DMS79 treated with DMSO at 0.1 percent for 48 hours (cell line): ENCODE measurements at regions not wholly inside any gene's neighbourhood (a gene's known extent, or its start where the extent isn't known, plus 50 kb on each side); places are given as distances from the start of the nearest gene placed in this dataset.

Source experiments
- DNase-seq: peaks from one replicate; lab custom pipeline; 2025; lab: John Stamatoyannopoulos, UW

GRCh38 chr4:57243076-57243475 lies 132.9 kb upstream of the IGFBP7 start:
- no peak for DNase-seq

GRCh38 chr4:57234252-57234775 lies 124.1 kb upstream of the IGFBP7 start:
- DNase-seq, result no peak

GRCh38 chr4:57233386-57233785 lies 123.2 kb upstream of the IGFBP7 start:
- DNase-seq, result no peak

- DNase-seq, result no peak
Measured at GRCh38 chr4:57231781-57232180, 121.6 kb upstream of the IGFBP7 start.

- no peak for DNase-seq
Measured at GRCh38 chr4:57220734-57221133, 110.5 kb upstream of the IGFBP7 start.

- DNase-seq, result no peak
Measured at GRCh38 chr4:57220172-57220571, 110.0 kb upstream of the IGFBP7 start.

GRCh38 chr4:57219431-57219830 lies 109.2 kb upstream of the IGFBP7 start:
- no peak for DNase-seq

- DNase-seq, result no peak
Measured at GRCh38 chr4:57214654-57215411, 104.6 kb upstream of the IGFBP7 start.

- DNase-seq, result no peak
Measured at GRCh38 chr4:57211131-57211530, 100.9 kb upstream of the IGFBP7 start.

- DNase-seq, result no peak
Measured at GRCh38 chr4:57206172-57206571, 96.0 kb upstream of the IGFBP7 start.

GRCh38 chr4:57205580-57205979 lies 95.4 kb upstream of the IGFBP7 start:
- DNase-seq, result no peak

- DNase-seq, result no peak
Measured at GRCh38 chr4:57200799-57201327, 90.7 kb upstream of the IGFBP7 start.

- DNase-seq, result no peak
Measured at GRCh38 chr4:57199267-57199666, 89.1 kb upstream of the IGFBP7 start.

GRCh38 chr4:57195622-57196021 lies 85.4 kb upstream of the IGFBP7 start:
- DNase-seq, result no peak

- no peak for DNase-seq
Measured at GRCh38 chr4:57194068-57194611, 84.0 kb upstream of the IGFBP7 start.

GRCh38 chr4:57193209-57193810 lies 83.1 kb upstream of the IGFBP7 start:
- no peak for DNase-seq

- peak; percentile 6 for DNase-seq
Measured at GRCh38 chr4:57191523-57192034, 81.4 kb upstream of the IGFBP7 start.

GRCh38 chr4:57190601-57191481 lies 80.7 kb upstream of the IGFBP7 start:
- DNase-seq, result no peak

- no peak for DNase-seq
Measured at GRCh38 chr4:57187246-57187645, 77.1 kb upstream of the IGFBP7 start.

- DNase-seq, result no peak
Measured at GRCh38 chr4:57184378-57185029, 74.3 kb upstream of the IGFBP7 start.
